ENCODE measurements at regions not wholly inside any gene's neighbourhood (a gene's known extent, or its start where the extent isn't known, plus 50 kb on each side); places are given as distances from the start of the nearest gene placed in this dataset.
A peak's percentile ranks its signal among the peaks of the same experiment; 100 is the strongest.
"Not testable (repeated sequence)": the region's sequence is repeated elsewhere in the genome, so short reads cannot be mapped to it uniquely, and the experiment has no call there.

DNA sequence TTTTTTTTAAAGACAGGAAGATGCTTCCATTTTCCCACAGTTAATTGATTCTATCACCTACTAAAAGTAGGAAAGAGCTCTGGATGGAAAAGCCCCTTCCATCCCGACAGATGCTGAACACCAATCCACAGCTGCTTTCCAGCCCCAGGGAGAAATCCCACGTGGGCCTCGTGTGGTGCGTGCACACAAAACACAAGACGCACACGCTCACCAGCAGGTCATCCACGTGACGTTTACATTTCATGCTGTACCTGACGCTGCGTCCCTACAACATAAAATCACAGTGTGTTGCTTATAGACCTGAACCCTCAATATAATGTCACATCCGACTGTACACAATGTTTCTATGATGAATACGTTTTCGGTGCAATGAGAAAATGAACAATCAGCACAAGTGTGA lies 50.2 kb upstream of the DACT2 start:
- no peak for DNase-seq (ENCODE audit: low read depth in 2 of 2)

DNA sequence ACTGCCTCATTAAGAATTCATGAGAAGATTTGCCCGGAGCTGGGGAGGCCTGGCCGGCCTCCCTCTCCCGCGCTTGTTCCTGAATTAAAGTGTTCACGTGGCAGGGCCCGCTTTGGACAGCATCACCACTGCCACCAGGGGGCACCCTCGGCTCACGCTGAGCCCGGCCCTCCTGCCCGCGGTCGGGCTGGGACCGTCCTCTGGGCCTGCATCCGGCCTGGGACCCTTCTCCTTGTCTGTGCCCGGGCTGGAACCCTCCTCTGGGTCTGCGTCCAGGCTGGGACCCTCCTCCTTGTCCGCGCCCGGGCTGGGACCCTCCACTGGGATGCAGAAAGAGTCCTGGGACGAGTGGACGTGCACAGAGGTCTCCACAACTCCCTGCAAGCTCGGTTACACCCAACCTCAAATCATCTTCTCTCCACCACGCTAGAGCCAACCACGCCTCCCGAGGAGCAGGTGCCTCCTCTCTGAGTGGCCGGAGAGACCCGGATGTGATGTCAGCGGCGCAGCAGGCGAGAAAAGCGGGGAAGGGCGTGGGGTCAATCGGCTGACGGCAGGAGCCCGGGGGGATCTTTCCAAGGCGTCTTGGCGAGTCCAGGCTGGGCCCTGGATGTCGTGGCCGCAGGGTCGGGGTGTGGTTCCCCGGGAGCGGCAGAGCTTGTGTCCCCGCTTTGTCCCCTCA lies 50.9 kb upstream of the DACT2 start:
- peak; percentile 46 to 64 for DNase-seq (ENCODE audit: low read depth in 2 of 2)

DNA sequence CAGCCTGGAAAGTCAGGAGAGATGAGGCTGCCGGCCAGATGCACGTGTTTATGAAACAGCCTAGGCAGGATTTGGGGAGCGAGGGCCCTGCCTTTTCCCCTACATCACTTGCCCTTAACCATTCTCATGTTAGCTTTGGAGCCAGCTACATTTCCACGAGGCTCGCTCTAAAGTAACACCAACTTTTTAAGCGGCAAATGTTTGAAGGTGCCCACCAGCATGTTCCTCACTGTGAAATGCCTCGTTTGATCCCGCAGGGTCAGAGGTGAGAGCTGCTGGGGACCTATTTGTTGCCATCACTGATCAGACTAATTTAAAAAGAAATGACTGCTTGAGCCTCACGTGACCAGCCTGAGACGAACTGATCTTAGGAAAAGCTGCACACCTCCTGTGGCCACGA lies 51.6 kb upstream of the DACT2 start:
- no peak for DNase-seq (ENCODE audit: low read depth in 2 of 2)

DNA sequence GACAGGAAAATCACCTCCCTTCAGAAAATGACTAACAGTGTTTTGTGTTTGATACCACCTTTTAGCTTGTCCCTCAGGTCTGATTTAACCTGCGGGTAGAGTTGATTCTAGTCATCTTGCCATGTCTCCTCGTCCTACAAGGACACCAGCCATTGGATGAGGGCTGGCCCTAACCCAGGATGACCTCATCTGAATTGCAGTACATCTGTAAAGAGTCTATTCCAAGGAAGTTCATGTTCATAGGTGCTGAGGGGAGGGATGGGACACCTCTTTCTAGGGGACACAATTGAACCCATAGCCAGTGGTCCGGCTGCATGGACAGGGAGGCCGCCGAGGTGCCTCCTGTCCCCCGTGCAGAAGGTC lies 52.0 kb upstream of the DACT2 start:
- DNase-seq (ENCODE audit: low read depth in 2 of 2), result no peak

DNA sequence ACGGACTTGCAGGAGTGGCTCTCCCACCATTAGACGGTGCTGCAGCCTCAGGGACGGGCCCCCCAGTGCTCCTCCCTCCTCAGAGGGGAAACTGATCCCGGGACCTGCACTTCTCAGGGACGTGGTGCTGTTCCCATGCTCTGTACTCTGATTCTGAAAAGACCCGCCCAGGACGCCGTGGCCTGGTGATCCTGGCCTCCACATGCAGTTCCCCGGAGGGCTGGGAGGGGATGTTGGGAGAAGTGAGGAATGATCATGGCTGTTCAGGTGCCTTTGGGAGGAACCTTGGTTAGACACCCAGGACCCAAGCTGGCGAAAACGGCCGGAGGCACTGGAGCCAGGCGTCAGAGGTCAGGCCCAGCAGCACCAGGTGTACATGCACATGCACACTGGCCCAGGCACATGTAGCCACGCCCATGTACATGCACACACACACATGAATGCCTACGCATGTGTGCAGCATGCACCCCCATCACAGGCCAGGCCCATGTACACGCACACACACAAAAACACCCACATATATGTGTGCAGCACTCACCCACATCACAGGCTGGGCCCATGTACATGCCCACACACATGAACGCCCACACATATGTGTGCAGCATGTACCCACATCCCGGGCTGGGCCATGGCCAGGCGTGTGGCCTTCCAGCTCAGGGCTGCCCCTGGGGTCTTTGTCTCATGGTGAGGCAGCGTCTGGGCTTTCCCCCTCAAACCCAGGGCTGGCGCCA lies 52.6 kb upstream of the DACT2 start:
- DNase-seq (ENCODE audit: low read depth in 2 of 2), result no peak

DNA sequence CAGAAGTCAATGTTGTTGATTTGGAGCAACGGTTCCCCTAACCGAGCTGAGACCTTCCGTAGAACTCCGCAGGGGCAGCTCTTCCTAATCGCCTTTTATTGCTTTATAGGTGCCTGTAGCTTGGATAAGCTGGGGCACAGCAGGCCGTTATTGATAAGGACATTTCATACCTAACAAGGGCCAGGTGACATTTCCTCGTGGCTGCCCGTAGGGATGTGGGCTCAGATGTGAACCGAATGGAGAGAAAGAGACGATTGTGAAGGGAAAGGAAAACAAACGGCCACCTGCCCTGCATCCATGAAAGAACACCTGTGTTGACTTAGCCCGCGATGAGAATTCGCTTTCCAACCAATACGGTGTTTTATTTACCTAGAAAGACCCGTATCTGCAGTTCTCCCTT lies 53.3 kb upstream of the DACT2 start:
- DNase-seq (ENCODE audit: low read depth in 2 of 2), result no peak

DNA sequence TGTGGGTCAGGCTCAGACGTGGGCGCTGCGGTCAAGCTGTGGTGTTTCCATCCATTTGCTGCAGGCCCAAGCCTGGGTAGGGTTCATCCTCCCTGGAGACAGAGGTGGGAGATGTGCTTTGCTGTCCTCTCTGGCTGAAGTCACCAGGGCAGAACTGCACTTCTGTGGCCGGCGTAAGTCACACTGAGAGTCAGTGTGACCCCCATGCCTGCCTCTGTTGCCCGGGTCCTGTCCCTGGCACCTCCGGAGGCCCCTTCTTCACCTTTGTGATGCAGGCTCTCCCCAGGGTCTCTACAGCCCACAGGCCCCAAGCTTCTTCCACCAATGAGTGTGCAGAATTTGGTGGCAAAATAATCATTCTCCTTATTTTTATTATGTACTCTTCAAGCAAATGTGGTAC lies 53.8 kb upstream of the DACT2 start:
- DNase-seq (ENCODE audit: low read depth in 2 of 2), result no peak

DNA sequence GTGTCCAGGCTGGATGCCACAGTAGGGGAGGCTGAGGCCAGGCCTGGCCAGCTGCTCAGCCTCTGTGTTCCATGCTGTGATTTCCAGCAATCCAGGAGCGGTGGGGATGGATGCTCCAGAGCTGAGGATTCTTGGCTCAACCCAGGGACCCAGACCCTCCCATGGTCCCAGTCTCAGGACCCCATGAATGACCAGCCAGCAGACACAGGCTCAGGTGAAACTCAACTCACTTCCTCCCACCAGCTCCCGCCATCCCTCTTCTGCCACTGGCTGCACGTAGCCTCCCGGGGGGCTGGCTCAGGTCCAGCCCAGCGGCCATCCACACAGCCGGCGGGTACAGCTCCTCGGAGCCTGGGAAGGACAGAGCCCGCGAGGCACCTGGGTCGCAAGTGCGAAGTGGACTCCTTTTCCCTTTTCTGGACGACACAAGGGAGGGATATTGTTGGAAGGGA lies 54.5 kb upstream of the DACT2 start:
- no peak for DNase-seq (ENCODE audit: low read depth in 2 of 2)

DNA sequence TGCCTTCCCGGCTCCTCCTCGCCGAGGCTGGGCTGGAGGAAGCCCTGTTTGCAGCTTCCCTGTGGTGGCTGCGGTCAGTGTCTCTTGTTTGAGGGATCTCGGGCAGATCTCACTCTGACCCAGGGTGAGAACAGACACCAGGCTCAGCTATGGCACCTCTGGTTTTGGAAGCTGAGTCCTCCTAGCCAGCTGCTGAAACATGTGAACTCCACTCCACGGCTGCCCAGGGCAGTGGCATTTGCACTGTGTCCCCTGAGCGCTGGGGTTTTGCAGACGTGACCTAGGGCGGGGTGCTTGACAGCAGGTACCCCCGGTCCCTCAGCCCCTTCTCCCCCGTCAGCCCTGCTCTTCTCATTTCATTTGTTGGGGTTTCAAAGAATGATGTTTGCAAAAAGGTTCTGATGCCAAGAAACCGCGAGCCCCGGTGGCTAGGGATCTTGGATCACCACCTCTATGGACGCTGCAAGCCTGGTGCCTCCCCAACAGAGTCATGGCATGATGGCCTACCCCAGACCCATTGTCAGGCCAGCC lies 55.0 kb upstream of the DACT2 start:
- no peak for DNase-seq (ENCODE audit: low read depth in 2 of 2)

DNA sequence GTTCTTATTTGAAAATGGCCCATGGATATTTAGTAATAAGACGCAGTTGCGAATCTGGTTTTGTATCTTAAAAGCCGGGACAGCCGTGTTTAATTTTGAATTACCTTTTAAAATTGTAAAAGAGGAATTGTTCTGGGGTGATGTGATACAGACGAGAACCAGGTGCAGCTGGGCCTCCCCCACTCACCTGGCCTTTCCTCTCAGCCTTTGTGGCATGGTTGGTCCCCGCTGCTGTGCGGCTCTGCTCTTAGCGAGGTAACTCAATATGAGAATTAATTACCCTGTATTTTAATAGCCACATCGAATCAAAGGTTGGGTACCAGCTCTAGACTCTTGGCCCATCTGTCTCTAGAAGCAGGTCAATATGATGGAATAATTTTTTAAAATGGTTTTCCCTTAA lies 56.5 kb upstream of the DACT2 start:
- DNase-seq (ENCODE audit: low read depth in 2 of 2), result no peak

DNA sequence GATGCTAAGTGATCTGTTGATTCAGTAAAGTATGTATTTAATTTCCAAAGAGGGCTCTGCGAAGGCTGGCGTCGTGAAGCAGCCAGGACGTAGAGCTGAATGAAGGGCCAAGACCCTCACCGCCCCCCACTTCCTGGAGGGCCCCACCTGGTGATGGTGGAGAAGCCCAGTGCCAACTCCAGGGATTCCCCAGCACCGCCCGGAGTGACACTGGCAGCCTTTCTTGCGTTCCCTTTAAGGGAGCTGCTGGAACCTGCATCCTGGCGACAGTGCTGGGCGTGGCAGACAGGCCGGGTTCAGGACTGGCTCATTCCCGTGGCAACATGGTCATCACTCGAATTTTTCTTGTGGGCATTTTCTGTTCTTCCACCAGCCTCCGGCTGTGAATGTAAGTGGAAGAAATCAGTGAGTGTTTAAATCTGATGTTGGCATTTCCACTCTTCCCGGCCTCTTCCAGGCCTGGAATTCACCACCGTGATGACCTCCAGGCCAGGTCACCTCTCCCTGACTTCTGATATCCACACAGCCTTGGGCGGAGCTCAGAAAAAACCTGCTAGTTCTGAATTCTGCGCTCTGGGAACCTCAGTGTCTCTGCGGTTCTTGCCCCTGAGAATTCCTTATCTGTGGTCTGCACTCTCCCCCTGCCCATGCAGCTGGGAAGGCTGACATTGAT lies 57.4 kb upstream of the DACT2 start:
- DNase-seq (ENCODE audit: low read depth in 2 of 2), result no peak

DNA sequence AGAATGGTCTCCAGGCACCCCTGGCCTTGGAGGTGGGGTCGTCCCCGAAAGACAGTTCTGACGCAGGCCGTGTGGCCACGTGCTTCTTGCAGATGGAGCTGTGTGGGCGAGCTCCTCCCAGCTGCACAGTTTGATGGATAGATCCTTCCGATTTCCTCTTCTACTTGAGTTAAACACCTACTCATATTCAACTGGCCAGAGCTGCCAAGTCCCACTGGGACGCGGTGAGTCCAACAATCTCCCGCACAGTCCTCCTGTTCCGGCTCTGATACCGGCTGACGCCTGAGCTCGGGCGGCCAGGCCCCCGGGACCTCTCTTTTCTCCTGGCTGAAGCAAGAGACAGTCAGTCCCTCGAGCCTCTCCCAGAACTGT lies 57.9 kb upstream of the DACT2 start:
- no peak for DNase-seq (ENCODE audit: low read depth in 2 of 2)

DNA sequence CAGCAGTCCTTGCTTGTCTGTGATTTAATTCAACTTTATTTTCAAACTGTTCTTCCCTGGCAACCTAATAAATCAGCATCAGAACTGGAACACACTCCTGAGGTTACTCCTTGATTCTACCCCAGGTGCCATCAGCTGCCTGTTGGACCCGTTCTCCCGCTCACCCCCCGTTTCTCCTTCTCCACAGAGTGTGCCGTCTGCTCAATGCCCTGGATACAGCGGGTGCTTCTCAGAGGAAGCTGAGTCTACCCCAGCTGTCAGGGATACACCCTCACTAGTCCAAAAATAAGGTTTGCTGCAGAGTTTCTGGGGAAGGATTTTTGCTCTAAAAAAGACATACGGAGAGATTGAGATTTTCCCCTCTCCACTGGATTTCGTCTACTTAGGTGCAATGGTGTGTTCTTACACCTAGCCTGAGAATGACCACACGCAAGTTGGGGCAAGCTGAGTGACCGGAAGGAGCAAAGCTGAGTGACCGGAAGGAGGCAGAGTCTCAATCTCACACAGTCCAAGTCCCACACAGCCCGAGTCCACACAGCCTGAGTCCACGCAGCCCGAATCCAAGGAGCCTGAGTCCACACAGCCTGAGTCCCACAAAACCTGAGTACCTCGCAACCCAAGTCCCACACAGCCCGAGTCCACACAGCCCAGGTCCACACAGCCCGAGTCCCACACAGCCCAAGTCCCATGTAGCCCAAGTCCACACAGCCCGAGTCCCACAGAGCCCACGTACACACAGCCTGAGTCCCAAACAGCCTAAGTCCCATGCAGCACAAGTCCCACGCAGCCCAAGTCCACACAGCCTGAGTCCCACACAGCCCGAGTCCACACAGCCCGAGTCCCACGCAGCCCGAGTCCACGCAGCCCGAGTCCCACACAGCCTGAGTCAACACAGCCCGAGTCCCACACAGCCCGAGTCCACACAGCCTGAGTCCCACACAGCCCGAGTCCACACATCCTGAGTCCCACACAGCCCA lies 58.6 kb upstream of the DACT2 start:
- no peak for DNase-seq (ENCODE audit: low read depth in 2 of 2)

DNA sequence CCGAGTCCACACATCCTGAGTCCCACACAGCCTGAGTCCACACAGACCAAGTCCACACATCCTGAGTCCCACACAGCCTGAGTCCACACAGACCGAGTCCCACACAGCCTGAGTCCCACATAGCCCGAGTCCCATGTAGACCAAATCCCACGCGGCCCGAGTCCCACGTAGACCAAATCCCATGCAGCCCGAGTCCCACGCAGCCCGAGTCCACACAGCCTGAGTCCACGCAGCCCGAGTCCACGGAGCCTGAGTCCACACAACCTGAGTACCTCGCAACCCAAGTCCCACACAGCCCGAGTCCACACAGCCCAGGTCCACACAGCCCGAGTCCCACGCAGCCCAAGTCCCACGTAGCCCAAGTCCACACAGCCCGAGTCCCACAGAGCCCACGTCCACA lies 60.0 kb upstream of the DACT2 start:
- not testable (repeated sequence) for DNase-seq (ENCODE audit: low read depth in 2 of 2)

DNA sequence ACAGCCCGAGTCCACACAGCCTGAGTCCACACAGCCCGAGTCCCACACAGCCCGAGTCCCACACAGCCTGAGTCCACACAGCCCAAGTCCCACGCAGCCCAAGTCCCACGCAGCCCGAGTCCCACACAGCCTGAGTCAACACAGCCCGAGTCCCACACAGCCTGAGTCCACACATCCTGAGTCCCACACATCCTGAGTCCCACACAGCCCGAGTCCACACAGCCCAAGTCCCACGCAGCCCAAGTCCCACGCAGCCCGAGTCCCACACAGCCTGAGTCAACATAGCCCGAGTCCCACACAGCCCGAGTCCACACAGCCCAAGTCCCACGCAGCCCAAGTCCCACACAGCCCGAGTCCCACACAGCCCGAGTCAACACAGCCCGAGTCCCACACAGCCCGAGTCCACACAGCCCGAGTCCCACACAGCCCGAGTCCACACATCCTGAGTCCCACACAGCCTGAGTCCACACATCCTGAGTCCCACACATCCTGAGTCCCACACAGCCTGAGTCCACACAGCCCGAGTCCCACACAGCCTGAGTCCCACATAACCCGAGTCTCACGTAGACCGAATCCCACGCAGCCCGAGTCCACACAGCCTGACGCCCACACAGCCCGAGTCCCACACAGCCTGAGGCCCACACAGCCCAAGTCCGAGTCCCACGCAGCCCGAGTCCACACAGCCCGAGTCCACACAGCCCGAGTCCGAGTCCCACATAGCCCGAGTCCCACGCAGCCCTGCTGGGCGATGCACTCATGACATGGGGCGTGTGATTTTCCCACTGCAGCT lies 60.6 kb upstream of the SMOC2 start:
- DNase-seq (ENCODE audit: low read depth in 2 of 2), result not testable (repeated sequence)

DNA sequence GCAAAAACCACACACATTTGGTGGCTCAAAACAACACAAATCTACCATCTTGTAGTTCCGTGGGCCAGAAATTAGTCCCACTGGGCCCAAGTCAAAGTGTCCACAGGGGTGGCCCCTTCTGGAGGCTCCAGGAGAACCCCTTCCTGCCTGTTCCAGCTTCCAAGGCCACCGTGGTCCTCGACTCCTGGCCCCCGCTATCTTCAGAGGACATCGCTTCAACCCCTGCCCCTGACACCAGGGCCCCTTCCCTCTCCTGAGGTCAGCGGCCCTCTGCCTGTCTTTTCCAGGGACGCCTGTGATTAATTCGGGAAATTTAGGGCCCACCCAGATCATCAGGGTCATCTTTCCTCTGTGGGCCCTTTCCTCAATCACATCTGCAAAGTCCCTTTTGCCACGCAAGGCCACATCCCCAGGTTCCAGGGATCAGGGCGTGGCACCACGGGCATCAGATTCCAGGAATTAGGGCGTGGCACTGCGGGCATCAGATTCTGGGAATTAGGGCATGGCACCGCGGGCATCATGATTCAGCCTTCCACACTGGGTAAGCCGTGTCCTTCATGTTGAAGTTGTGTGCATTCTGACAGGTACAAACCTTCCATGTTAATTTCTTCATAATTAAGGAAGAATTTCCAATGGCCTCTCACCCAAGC lies 59.9 kb upstream of the SMOC2 start:
- DNase-seq (ENCODE audit: low read depth in 2 of 2), result no peak

DNA sequence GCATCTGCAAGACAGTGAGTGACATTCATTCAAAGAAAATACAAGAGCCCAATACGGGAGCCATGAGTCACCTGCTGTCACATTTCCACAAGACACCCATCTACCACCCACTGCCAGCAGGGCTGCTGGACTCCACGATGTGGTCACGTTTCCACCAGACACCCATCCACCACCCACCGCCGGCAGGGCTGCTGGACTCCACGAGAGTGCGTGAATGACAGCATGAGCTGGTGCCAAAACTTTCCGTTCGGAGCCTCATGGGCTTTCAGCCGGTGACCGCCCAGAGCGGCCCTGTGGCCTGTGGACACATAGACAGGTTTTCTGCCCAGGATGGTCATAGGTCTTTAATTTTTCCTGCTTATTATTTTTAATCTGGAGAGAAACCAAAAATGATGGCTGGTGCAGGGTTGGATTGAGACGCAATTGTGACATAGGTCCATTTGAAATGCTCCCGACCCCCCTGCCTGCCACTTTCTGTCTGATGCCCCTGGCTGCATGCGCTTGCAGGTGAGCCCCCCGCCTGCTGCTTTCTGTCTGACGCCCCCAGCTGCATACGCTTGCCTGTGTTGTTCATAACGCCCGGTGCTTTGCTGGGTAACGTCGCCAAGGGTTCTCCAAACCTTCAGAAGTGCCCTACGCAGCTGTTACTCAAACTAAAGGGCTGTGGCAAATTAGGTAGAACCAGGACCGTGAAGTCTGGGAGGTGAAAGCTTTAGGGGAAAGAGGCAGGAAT lies 59.1 kb upstream of the SMOC2 start:
- DNase-seq (ENCODE audit: low read depth in 2 of 2), result no peak

DNA sequence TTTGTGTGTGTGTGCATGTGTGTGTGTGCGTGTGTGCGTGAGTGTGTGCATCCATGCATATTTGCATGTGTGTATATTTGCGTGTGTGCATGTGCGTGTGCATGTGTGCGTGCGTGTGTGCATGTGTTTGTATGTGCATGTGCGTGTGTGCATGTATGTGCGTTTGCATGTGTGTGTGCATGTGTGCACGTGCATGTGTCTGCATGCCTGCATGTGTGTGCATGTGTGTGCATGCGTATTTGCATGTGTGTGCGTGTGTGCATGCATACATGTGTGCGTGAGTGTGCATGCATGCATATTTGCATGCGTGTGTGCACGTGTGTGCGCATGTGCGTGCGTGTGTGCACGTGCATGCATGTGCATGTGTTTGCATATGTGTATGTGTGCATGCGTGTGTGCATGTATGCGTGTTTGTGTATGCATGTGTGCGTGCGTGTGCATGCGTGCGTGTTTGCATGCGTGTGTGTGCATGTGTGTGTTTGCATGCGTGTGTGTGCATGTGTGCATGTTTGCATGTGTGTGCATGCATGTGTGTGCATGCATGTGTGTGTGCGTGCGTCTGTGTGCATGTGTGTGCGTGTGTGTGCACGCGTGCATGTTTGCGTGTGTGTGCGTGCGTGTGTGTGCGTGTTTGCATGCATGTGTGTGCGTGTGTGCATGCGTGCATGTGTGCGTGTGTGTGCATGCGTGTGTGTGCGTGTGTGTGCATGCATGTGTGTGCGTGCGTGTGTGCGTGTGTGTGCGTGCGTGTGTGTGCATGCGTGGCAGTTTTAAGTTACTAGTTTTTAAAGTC lies 57.7 kb upstream of the SMOC2 start:
- no peak for DNase-seq (ENCODE audit: low read depth in 2 of 2)
